HCT116 (cell line): ENCODE measurements at regions not wholly inside any gene's neighbourhood (a gene's known extent, or its start where the extent isn't known, plus 50 kb on each side); places are given as distances from the start of the nearest gene placed in this dataset.

Experiments
- ATAC-seq: fragments of 200-7000 bp; cut with Tn5 transposase; 2 replicates; pipeline ENCODE4 v1.9.1; 2020; ENCODE audit warnings: mild to moderate bottlenecking, moderate library complexity
- BruUV-seq: library from RNA; stranded (reverse); fragments of 400-500 nt; replicated peaks from 2 replicates; lab custom pipeline; 2021; lab: Mats Ljungman, UMichigan
- CTCF ChIA-PET: fragments of 300-600 bp; sonication (Branson Sonifier 250); formaldehyde crosslinking; loops from one replicate; lab custom pipeline; 2021; ENCODE audit warnings: antibody characterized with exemption; lab: Charles Lee
- POLR2A ChIA-PET: fragments of 300-600, 350-600 bp; sonication (Branson Sonifier 250); formaldehyde crosslinking; loops from one replicate; lab custom pipeline; 2021; ENCODE audit warnings: antibody characterized with exemption; lab: Charles Lee
- RAD21 ChIA-PET, 2 experiments: fragments of 300-600 bp; sonication (Branson Sonifier 250); formaldehyde crosslinking; loops; one replicate each; lab custom pipeline; 2023; ENCODE audit warnings: low total read pairs in 2 of 2; ENCODE audit not compliant: uncharacterized antibody in 2 of 2, unreplicated experiment in 2 of 2, low non-redundant PET in 1 of 2; lab: Charles Lee
- DNase-seq: peaks from one replicate; pipeline ENCODE4 v3.0.0-alpha.2; 2010; ENCODE audit warnings: low read depth, low spot score
- H2AFZ ChIP-seq: fragments of 200-600 bp; shearing (Covaris generic), sonication (generic); 2 replicates; pipeline ENCODE4 v1.6.1; 2017; ENCODE audit warnings: low read depth, mixed run types, mixed read lengths, antibody characterized with exemption, low read length; ENCODE audit not compliant: poor library complexity, severe bottlenecking
- H3K27ac ChIP-seq: 2 replicates; pipeline ENCODE4 v1.5.1; 2012; ENCODE audit warnings: low read depth, low read length
- H3K27me3 ChIP-seq: fragments of 200-600 bp; sonication (generic); 2 replicates; pipeline ENCODE4 v1.6.1; 2016; ENCODE audit warnings: mixed run types, low read length, mixed read lengths; ENCODE audit not compliant: insufficient read depth
- H3K36me3 ChIP-seq, 2 experiments: fragments of 200-500 bp in 1 of 2; fragments of 200-600 bp in 1 of 2; sonication (Bioruptor generic) in 1 of 2; sonication (generic) in 1 of 2; 2 replicates each; pipeline versions ENCODE4 v1.5.1 to v1.6.1; 2014 to 2016; ENCODE audit warnings: low read length in 2 of 2, inconsistent platforms in 1 of 2, mixed read lengths in 1 of 2, mixed run types in 1 of 2; ENCODE audit not compliant: insufficient read depth in 2 of 2, control insufficient read depth in 1 of 2
- H3K4me1 ChIP-seq, 2 experiments: fragments of 200-600 bp in 1 of 2; sonication (generic) in 1 of 2; 2 replicates each; pipeline versions ENCODE4 v1.5.1 to v1.6.1; 2012 to 2017; ENCODE audit warnings: low read length in 2 of 2, inconsistent platforms in 1 of 2, mild to moderate bottlenecking in 1 of 2, mixed read lengths in 1 of 2, mixed run types in 1 of 2, moderate library complexity in 1 of 2; ENCODE audit not compliant: insufficient read depth in 2 of 2, control insufficient read depth in 1 of 2
- H3K4me2 ChIP-seq: fragments of 200-600 bp; sonication (generic); 2 replicates; pipeline ENCODE4 v1.6.1; 2017; ENCODE audit warnings: mixed run types, low read length, mixed read lengths
- H3K4me3 ChIP-seq, 2 experiments: fragments of 200-600 bp in 1 of 2; sonication (generic) in 1 of 2; replicated peaks in 1 of 2; 2 replicates each; pipeline ENCODE4 v1.5.1; 2011 to 2016; ENCODE audit warnings: low read length in 2 of 2, control low read depth in 1 of 2, low read depth in 1 of 2, mild to moderate bottlenecking in 1 of 2, mixed read lengths in 1 of 2, mixed run types in 1 of 2
- H3K79me2 ChIP-seq: fragments of 200-600 bp; sonication (generic); 2 replicates; pipeline ENCODE4 v1.6.1; 2017; ENCODE audit warnings: mild to moderate bottlenecking, mixed run types, low read length, moderate library complexity, mixed read lengths; ENCODE audit not compliant: insufficient read depth
- H3K9ac ChIP-seq: fragments of 200-600 bp; sonication (generic); 2 replicates; pipeline ENCODE4 v1.6.1; 2016; ENCODE audit warnings: low read length, mixed read lengths
- H3K9me2 ChIP-seq: fragments of 200-600 bp; sonication (generic), shearing (Covaris generic); 2 replicates; pipeline ENCODE4 v1.6.1; 2017; ENCODE audit warnings: mixed run types, mild to moderate bottlenecking, moderate library complexity; ENCODE audit not compliant: insufficient read depth
- H3K9me3 ChIP-seq, 2 experiments: fragments of 200-500 bp in 1 of 2; fragments of 200-600 bp in 1 of 2; sonication (Bioruptor generic) in 1 of 2; sonication (generic) in 1 of 2; 2 replicates each; pipeline ENCODE4 v1.6.1; 2014 to 2017; ENCODE audit warnings: low read length in 2 of 2, mixed read lengths in 2 of 2, inconsistent platforms in 1 of 2, low read depth in 1 of 2, mild to moderate bottlenecking in 1 of 2, mixed run types in 1 of 2, moderate library complexity in 1 of 2; ENCODE audit not compliant: control insufficient read depth in 1 of 2, insufficient read depth in 1 of 2
- H4K20me1 ChIP-seq: fragments of 200-600 bp; sonication (generic), shearing (Covaris generic); 2 replicates; pipeline ENCODE4 v1.6.1; 2017; ENCODE audit warnings: mixed run types, mild to moderate bottlenecking, moderate library complexity; ENCODE audit not compliant: insufficient read depth
- CEBPB ChIP-seq: IDR thresholded peaks from 2 replicates; pipeline ENCODE4 v1.6.1; 2012; ENCODE audit warnings: low read depth
- EZH2 ChIP-seq: fragments of 200-600 bp; sonication (generic); IDR thresholded peaks from 2 replicates; pipeline ENCODE4 v1.6.1; 2017; ENCODE audit warnings: antibody characterized with exemption, mixed run types
- FOSL1 ChIP-seq: IDR thresholded peaks from 2 replicates; pipeline ENCODE4 v1.6.1; 2012; ENCODE audit warnings: low read depth
- POLR2AphosphoS5 ChIP-seq: IDR thresholded peaks from 2 replicates; pipeline ENCODE4 v1.6.1; 2011; ENCODE audit warnings: mild to moderate bottlenecking, low read depth, low read length, moderate library complexity
- SIN3A ChIP-seq: IDR thresholded peaks from 2 replicates; pipeline ENCODE4 v1.6.1; 2012; ENCODE audit warnings: low read depth
- SP1 ChIP-seq: IDR thresholded peaks from 2 replicates; pipeline ENCODE4 v1.6.1; 2012; ENCODE audit warnings: low read depth
- YY1 ChIP-seq: IDR thresholded peaks from 2 replicates; pipeline ENCODE4 v1.6.1; 2011; ENCODE audit warnings: low read length, low read depth, moderate library complexity, mild to moderate bottlenecking; ENCODE audit not compliant: insufficient replicate concordance; ENCODE audit errors: extremely low read depth
- ZFX ChIP-seq: fragments of 450-650 bp; IDR thresholded peaks from 2 replicates; pipeline ENCODE4 v1.6.1; 2017
- ZNF274 ChIP-seq: fragments of 200-500 bp; sonication (Bioruptor generic); IDR thresholded peaks from 2 replicates; pipeline ENCODE4 v1.6.1; 2014; ENCODE audit warnings: mild to moderate bottlenecking, low read depth, low read length, inconsistent platforms
- intact Hi-C: fragments of 100-400 bp; cut with micrococcal nuclease; formaldehyde crosslinking; loops from 2 replicates; pipeline ENCODE4 v1.10.0; 2022
- TF ChIP-seq, protein P1 (sequence below): IDR thresholded peaks from 2 replicates; pipeline ENCODE4 v1.6.1; 2012
- TF ChIP-seq, protein P2 (sequence below): IDR thresholded peaks from 2 replicates; pipeline ENCODE4 v1.6.1; 2012; ENCODE audit warnings: low read depth

DNA sequence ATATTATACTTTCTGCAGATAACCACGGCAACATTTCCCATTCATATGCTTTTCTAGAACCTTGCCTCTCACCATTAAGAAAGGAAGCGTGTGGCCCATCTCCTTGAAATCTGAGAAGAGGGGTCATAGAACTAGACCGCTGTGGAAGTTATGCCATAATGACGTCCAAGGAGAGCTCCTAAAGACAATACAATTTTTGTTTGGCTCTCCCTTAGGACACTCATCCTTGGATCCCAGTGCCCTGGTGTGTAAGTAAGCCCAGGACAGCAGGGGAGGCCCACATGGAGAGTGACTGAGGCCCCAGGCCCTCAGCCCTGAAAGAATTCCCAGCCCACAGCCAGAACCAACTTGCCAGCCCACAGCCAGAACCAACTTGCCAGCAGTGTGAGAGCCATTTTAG is 379.6 kb downstream of the FOXA2 start:
- POLR2A ChIA-PET: no interaction called here
- Histone ChIP-seq H3K9me3 (peaks cover 0 to 7% of the 10 kb centered on the region in 2 experiments; a peak in 1 of 4 replicates), H3K27ac (no peak overlapping the region), H3K9me2 (no peaks in the 10 kb centered on the region), H4K20me1 (no peaks in the 10 kb centered on the region), H3K36me3 (no peaks in the 10 kb centered on the region), H2AFZ (no peak overlapping the region), H3K4me2 (no peak overlapping the region), H3K9ac (no peak overlapping the region), H3K4me3 (no peak overlapping the region), H3K79me2 (no peaks in the 10 kb centered on the region), H3K4me1 (no peaks in the 10 kb centered on the region), H3K27me3 (no peaks in the 10 kb centered on the region)
- intact Hi-C loops: no loop called here
- BruUV-seq: no TSS peak
- no peak for ATAC-seq
- CTCF ChIA-PET: no interaction called here
- no peak for TF ChIP-seq YY1
- TF ChIP-seq, protein P1, sequence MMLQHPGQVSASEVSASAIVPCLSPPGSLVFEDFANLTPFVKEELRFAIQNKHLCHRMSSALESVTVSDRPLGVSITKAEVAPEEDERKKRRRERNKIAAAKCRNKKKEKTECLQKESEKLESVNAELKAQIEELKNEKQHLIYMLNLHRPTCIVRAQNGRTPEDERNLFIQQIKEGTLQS: no peak
- no peak for TF ChIP-seq ZFX
- no peak for TF ChIP-seq ZNF274
- no peak for TF ChIP-seq FOSL1
- no peak for TF ChIP-seq EZH2
- TF ChIP-seq, protein P2, sequence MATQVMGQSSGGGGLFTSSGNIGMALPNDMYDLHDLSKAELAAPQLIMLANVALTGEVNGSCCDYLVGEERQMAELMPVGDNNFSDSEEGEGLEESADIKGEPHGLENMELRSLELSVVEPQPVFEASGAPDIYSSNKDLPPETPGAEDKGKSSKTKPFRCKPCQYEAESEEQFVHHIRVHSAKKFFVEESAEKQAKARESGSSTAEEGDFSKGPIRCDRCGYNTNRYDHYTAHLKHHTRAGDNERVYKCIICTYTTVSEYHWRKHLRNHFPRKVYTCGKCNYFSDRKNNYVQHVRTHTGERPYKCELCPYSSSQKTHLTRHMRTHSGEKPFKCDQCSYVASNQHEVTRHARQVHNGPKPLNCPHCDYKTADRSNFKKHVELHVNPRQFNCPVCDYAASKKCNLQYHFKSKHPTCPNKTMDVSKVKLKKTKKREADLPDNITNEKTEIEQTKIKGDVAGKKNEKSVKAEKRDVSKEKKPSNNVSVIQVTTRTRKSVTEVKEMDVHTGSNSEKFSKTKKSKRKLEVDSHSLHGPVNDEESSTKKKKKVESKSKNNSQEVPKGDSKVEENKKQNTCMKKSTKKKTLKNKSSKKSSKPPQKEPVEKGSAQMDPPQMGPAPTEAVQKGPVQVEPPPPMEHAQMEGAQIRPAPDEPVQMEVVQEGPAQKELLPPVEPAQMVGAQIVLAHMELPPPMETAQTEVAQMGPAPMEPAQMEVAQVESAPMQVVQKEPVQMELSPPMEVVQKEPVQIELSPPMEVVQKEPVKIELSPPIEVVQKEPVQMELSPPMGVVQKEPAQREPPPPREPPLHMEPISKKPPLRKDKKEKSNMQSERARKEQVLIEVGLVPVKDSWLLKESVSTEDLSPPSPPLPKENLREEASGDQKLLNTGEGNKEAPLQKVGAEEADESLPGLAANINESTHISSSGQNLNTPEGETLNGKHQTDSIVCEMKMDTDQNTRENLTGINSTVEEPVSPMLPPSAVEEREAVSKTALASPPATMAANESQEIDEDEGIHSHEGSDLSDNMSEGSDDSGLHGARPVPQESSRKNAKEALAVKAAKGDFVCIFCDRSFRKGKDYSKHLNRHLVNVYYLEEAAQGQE: no peak
- TF ChIP-seq POLR2AphosphoS5: no peak
- TF ChIP-seq SIN3A: no peak
- no peak for TF ChIP-seq SP1
- TF ChIP-seq CEBPB: no peak
- no peak for DNase-seq
- RAD21 ChIA-PET: no interaction called here
